ENCODE measurements at regions not wholly inside any gene's neighbourhood (a gene's known extent, or its start where the extent isn't known, plus 50 kb on each side); places are given as distances from the start of the nearest gene placed in this dataset.
"Not testable (repeated sequence)": the region's sequence is repeated elsewhere in the genome, so short reads cannot be mapped to it uniquely, and the experiment has no call there.

DNA sequence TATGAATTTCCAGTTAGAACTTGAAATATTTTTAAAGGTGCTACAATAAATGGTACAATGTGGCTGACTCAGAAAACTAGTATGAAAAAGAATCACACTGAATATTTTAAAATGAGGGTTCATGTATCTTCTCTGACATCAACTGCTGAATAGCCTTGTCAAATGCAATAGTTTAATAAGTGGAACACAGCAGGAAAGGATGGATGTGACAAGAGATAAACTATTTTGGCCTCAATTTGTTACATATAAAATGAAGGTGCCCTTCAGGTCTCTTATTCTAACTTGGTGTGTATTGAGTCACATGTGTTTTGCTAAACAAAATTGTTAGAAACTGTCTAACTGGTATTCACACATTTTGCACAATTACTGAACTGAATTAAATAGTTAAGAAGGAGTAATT is 1018.4 kb upstream of the PCDH20 start:
- DNase-seq (ENCODE audit: low read depth in 2 of 2), result no peak

GRCh38 chr13:62433660-62434059 is 1018.0 kb upstream of the PCDH20 start:
- no peak for DNase-seq (ENCODE audit: low read depth in 2 of 2)

DNA sequence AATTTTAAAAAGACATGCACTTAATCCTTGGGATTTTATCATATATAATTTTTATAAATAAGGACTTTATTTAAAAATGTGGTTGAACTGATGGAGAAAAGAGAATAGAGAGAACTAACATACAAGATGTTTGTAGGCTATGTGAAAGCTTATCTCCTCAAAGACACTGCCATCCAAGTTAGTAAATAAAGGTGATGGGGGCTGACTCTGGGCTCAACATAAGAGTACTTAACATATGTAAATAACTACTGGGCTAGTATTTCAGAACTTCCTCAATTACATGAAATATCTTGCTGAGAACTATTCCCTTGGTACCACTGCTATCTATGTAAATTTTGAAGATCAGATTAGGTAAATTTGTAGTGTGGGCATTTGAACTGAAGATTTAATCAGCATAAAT is 1017.3 kb upstream of the PCDH20 start:
- no peak for DNase-seq (ENCODE audit: low read depth in 2 of 2)

DNA sequence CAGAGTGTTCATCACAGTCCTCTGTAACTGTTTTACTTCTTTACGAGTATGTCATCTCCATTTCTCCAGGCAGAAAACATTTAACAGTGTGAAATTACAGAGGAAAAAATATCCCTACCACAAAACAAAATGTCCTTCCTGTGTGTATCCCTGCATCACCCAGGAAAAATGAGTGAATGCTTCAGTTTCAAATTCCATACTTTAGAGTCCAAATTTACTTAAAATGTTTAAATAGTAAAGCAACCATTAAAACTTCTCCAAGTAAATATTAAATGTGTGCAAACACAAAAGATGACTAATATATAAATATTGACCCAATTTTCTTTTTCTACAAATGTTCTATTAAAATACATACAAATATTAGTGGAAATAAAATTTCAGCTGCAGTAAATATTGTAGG is 1016.6 kb upstream of the PCDH20 start:
- DNase-seq (ENCODE audit: low read depth in 2 of 2), result no peak

DNA sequence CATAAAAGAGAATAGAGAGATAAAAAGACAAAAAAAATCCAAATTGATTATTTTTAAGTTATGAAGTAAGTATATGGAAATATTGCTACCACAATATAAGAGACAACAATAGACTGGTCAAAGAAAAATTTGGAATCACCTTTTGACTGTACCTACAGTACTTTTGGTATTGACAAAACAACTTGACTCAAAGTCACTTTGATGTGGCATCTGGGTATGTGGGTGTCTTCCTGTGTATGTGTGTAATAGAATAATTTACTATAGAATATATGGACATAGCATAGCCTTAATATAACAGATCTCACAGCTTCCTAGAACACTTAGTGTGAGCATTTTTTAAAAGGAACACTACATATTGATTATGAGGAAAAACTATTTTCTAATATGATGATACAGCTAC is 1016.2 kb upstream of the PCDH20 start:
- DNase-seq (ENCODE audit: low read depth in 2 of 2), result no peak

DNA sequence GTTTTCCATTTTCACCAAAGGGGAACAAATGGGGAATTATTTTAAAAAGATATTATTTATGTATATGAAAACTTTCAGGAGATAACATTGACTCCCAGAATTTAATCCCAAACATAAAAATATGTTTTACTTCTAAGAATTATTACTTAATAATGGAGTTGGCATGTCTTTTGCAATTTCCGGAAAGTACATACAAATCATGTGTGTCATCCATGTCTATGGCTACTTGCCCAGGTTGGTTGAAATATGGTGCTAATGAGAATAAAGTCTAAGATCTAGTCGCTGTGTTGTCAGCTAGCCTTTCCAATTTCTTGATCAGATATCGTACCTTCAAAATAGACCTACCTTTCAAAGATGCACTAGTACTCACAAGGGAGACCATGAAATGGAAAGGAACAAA is 1003.2 kb upstream of the PCDH20 start:
- DNase-seq (ENCODE audit: low read depth in 2 of 2), result peak in 1 of 2 experiments; percentile 0

GRCh38 chr13:62418376-62418775 is 1002.7 kb upstream of the PCDH20 start:
- DNase-seq (ENCODE audit: low read depth in 2 of 2), result no peak

- DNase-seq (ENCODE audit: low read depth in 2 of 2), result no peak
Measured at GRCh38 chr13:62407871-62408270, 992.2 kb upstream of the PCDH20 start.

DNA sequence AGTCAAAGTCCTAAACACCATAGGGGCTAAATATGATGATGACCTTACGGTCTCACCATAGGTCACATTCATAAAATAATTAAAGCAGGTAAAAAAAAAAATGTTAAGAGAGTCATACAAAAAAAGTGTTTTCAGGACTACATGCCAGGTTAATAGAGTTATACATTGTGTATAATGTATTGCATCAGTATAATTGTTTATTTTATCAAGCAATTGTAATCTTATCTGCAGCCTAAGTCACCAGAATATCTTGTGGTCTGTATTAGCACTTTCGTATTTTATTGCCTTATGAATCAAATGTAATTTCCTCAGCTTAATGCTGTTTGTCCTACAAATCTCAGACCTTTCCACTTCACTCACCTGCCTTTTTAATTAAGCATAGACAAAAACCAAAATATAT is 972.9 kb upstream of the PCDH20 start:
- no peak for DNase-seq (ENCODE audit: low read depth in 2 of 2)

GRCh38 chr13:62387647-62388046 is 972.0 kb upstream of the PCDH20 start:
- DNase-seq (ENCODE audit: low read depth in 2 of 2), result no peak

DNA sequence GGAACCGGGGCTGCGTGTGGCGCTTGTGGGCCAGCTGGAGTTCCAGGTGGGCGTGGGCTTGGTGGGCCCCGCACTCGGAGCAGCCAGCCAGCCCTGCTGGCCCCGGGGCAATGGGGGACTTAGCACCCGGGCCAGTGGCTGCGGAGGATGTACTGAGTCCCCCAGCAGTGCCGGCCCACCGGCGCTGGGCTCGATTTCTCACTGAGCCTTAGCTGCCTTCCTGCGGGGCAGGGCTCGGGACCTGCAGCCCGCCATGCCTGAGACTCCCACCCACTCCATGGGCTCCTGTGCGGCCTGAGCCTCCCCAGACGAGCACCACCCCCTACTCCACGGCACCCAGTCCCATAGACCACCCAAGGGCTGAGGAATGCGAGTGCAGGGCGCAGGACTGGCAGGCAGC is 963.6 kb upstream of the PCDH20 start:
- not testable (repeated sequence) for DNase-seq (ENCODE audit: low read depth in 2 of 2)

GRCh38 chr13:62377838-62378237 is 962.2 kb upstream of the PCDH20 start:
- no peak for DNase-seq (ENCODE audit: low read depth in 2 of 2)

DNA sequence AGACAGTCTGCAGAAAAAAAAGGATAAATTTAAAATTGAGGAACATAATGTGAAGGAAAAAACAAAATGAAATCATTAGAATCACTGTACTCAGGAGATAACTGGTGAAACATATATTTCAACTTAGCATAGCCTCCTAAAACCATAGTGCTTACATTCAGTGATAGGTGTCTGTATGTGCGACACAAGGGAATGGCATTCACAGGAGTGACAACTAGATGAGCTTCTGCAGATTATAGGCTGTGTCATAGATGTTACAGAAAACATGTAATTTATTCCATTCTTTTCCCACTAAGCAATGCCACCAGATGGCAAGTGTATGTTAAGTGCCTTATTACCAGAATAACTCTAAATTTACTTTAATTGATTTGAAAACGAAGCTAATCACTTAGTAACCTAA is 960.0 kb upstream of the PCDH20 start:
- DNase-seq (ENCODE audit: low read depth in 2 of 2), result no peak

DNA sequence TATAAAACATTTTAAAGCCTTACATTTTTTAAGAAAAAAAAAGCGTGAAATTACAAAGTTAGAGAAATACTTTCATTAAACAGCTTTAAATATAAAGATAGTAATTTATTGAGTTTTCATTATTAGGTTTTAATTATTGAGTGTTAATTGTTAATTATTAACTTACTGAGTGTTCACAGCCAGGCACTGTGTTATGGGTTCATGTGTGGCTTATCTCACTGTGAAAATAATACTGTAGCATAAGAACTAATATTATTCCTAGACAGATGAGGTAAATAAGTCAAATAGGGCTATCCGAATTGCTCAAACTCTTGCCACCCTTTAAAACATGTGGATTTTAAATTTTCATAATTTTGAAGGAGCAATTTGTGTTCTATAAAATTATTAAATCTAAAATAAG is 956.1 kb upstream of the PCDH20 start:
- DNase-seq (ENCODE audit: low read depth in 2 of 2), result no peak

- not testable (repeated sequence) for DNase-seq (ENCODE audit: low read depth in 2 of 2)
Measured at GRCh38 chr13:62367971-62368370, 952.3 kb upstream of the PCDH20 start.

DNA sequence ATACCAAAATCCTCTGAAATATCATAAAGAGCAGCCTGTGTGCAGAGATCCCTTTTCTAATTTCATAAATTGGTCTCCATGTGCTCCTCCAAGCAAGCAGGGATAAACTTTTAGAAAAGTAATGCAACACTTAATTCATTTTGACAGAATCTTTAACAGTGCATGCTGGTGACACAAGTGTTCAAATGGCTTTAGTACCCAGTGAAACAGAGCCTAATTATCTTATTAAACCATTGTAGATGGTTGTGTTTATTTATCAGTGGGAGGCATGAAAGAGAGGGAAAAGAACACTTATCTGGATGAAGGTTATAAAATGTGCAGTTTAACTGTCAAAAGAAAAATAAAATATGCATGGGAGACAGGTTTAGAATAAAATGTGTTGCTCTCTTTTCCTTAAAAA is 945.0 kb upstream of the PCDH20 start:
- no peak for DNase-seq (ENCODE audit: low read depth in 2 of 2)

- DNase-seq (ENCODE audit: low read depth in 2 of 2), result no peak
Measured at GRCh38 chr13:62358646-62358932, 942.9 kb upstream of the PCDH20 start.

GRCh38 chr13:62357887-62358645 is 942.4 kb upstream of the PCDH20 start:
- peak; percentile 16 to 18 for DNase-seq (ENCODE audit: low read depth in 2 of 2)

- DNase-seq (ENCODE audit: low read depth in 2 of 2), result no peak
Measured at GRCh38 chr13:62356977-62357376, 941.3 kb upstream of the PCDH20 start.

DNA sequence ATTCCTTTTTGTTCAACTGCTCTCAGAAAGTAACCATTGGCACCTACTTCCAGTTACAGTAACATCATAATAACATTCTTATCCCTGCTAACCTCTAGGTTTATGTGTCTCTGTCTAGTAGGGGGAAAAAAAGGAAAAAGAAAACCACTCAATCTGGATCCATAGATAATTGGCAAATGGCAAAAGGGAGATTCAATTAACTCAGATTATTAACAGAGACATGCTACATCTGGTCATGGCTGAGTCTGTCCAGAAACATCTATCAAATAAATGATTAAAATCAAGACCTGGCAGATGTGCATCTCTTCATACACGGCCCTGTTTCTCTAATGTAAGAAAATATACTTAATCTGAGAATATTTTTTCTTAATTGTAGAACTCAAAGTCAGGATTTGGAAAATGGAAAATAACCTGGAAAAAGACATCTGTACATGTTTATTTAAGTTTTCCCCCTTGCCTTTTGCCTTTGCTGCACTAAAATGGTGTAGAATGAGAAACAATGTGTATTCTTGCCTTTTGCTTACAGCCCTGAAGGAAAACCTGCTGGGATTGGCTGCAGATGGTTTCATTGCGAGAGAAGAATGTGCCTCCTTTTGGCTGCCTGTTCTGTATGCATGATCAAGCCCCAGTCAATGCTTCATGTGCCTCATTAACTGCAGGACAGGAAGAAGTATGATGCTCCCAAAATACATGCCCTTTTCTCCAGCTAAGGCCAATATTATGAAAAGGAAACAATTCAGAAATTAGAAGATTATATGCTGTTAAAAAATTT is 921.6 kb upstream of the PCDH20 start:
- no peak for DNase-seq (ENCODE audit: low read depth in 2 of 2)

GRCh38 chr13:62336507-62336906 is 920.9 kb upstream of the PCDH20 start:
- no peak for DNase-seq (ENCODE audit: low read depth in 2 of 2)

DNA sequence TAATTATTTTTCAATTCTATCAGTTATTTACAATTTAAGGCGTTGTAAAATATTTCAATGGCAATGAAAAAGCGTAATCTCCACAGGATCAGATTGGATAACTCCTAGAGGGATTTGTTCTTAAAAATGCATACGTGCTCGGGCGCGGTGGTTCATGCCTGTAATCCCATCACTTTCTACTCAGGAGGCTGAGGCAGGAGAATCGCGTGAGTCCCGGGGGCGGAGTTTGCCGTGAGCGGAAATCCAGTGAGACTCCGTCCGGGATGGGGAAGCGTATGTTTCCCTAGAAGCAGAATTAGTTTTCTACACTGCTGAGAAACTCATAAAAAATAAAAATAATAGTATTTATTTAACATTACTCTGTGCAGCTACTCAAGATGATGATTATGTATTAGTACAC is 917.8 kb upstream of the PCDH20 start:
- DNase-seq (ENCODE audit: low read depth in 2 of 2), result no peak

DNA sequence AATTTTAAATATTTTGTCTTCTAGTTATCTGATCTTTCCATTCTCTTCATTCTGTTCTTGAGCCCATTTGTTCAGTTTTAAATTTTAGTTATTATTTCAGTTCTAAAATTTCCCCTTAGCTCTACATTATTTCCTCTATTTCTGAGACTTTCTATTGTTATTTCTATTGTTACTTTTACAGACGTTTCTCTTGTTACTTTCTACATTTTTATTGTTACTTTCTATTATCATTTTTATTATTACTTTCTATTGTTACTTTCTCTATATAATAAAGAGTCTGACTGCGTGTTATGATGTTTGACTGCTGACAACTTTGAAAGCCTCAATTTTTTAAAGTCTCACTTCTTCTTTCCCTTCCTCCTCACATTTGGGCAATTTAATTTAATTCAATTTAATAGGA is 915.7 kb upstream of the PCDH20 start:
- DNase-seq (ENCODE audit: low read depth in 2 of 2), result no peak

DNA sequence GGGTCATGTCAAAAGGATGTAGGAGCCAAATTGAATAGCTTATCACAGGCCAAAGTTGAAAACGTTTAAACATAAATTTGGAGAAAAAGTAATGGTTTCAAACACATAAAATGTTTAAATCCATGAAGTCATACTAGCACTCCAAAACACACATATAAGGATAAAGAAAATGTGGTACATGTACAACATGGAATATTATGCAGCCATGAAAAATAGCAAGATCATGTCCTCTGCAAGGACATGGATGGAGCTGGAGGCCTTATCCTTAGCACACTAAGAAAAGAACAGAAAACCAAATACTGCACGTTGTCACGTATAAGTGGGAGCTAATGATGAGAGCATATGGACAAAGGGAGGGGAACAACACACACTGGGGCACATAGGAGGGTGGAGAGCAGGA is 911.7 kb upstream of the PCDH20 start:
- DNase-seq (ENCODE audit: low read depth in 2 of 2), result no peak

Data from fibroblast of skin of left quadriceps (primary cell).